Retinal pigment epithelial cell (primary cell): ENCODE measurements at regions not wholly inside any gene's neighbourhood (a gene's known extent, or its start where the extent isn't known, plus 50 kb on each side); places are given as distances from the start of the nearest gene placed in this dataset.

Source experiments
- DNase-seq: peaks from one replicate; pipeline ENCODE4 v3.0.0-alpha.2; 2010; ENCODE audit warnings: low read depth
- H3K4me3 ChIP-seq: 2 replicates; pipeline ENCODE4 v1.5.1; 2011; ENCODE audit warnings: mild to moderate bottlenecking, low read length, control low read depth, moderate library complexity
- CTCF ChIP-seq: conservative IDR thresholded peaks from 2 replicates; pipeline ENCODE4 v1.5.1; 2011; ENCODE audit warnings: low read depth, low read length, control low read depth, inconsistent platforms

- no peak for DNase-seq
- no peak for TF ChIP-seq CTCF
- no peak overlapping the region for H3K4me3 ChIP-seq
Measured at GRCh38 chr6:81630719-81631118, 121.8 kb downstream of the TENT5A start.

GRCh38 chr6:81625216-81625615, 127.3 kb downstream of the TENT5A start:
- H3K4me3 ChIP-seq: no peak overlapping the region
- DNase-seq: no peak
- TF ChIP-seq CTCF: no peak

GRCh38 chr6:81624453-81624852, 128.0 kb downstream of the TENT5A start:
- DNase-seq: no peak
- no peak overlapping the region for H3K4me3 ChIP-seq
- TF ChIP-seq CTCF: no peak

GRCh38 chr6:81623106-81623759, 129.2 kb downstream of the TENT5A start:
- H3K4me3 ChIP-seq: no peak overlapping the region
- no peak for TF ChIP-seq CTCF
- DNase-seq: no peak

GRCh38 chr6:81621816-81622395, 130.6 kb downstream of the TENT5A start:
- no peak overlapping the region for H3K4me3 ChIP-seq
- no peak for TF ChIP-seq CTCF
- DNase-seq: no peak

- no peak overlapping the region for H3K4me3 ChIP-seq
- TF ChIP-seq CTCF: no peak
- no peak for DNase-seq
Measured at GRCh38 chr6:81614292-81614691, 138.2 kb downstream of the TENT5A start.

- TF ChIP-seq CTCF: no peak
- DNase-seq: no peak
Measured at GRCh38 chr6:81613606-81614005, 138.9 kb downstream of the TENT5A start.

More at GRCh38 chr6:81613606-81614005, 138.9 kb downstream of the TENT5A start:
- no peak overlapping the region for H3K4me3 ChIP-seq
